Prostate gland (tissue), 2 donors: ENCODE measurements at regions not wholly inside any gene's neighbourhood (a gene's known extent, or its start where the extent isn't known, plus 50 kb on each side); places are given as distances from the start of the nearest gene placed in this dataset.

Source experiments
- CTCF ChIP-seq, 4 experiments: fragments of 200-600 bp in 2 of 4; fragments of 450-650 bp in 2 of 4; sonication (generic) in 2 of 4; IDR thresholded peaks; 1 replicate in 3 of 4; 2 replicates in 1 of 4; pipeline ENCODE4 v1.5.1; 2016 to 2019; ENCODE audit warnings: antibody characterized with exemption in 4 of 4, mild to moderate bottlenecking in 2 of 4, moderate library complexity in 2 of 4
- POLR2A ChIP-seq: fragments of 450-650 bp; IDR thresholded peaks from one replicate; pipeline ENCODE4 v1.6.1; 2016; ENCODE audit warnings: antibody characterized with exemption, mild to moderate bottlenecking
- POLR2AphosphoS5 ChIP-seq: sonication (generic); formaldehyde crosslinking; IDR thresholded peaks from one replicate; pipeline ENCODE4 v1.6.1; 2017; ENCODE audit warnings: antibody characterized with exemption

- TF ChIP-seq CTCF (IDR thresholded peaks at IDR 0.05) (no peak), POLR2A (no peak), POLR2AphosphoS5 (no peak)
These were observed 647.8 kb downstream of the RNF144B start for GRCh38 chr6:19034986-19035385.
